ENCODE measurements at regions not wholly inside any gene's neighbourhood (a gene's known extent, or its start where the extent isn't known, plus 50 kb on each side); places are given as distances from the start of the nearest gene placed in this dataset.

GRCh38 chr3:168859143-168859542, 763.4 kb upstream of the GOLIM4 start (continued):
- TF ChIP-seq NFAT5 (CRISPR knock-in tag; IDR thresholded peaks at IDR 0.05) (no peak), ZNF234 (CRISPR knock-in tag; conservative IDR thresholded peaks at IDR 0.05) (no peak), DMTF1 (CRISPR knock-in tag; IDR thresholded peaks at IDR 0.05) (no peak), SAP130 (CRISPR knock-in tag; IDR thresholded peaks at IDR 0.05; ENCODE audit: low read depth) (peak; percentile 55), NFKBIZ (CRISPR knock-in tag; IDR thresholded peaks at IDR 0.05) (0 out of 2 replicates have a peak, but pooled peaks have one; percentile 69), ERF (CRISPR knock-in tag; IDR thresholded peaks at IDR 0.05) (0 out of 2 replicates have a peak, but pooled peaks have one; percentile 14), GTF2F1 (IDR thresholded peaks at IDR 0.05; ENCODE audit: low read length) (no peak), MZF1 (CRISPR knock-in tag; IDR thresholded peaks at IDR 0.05; ENCODE audit: borderline replicate concordance) (no peak), ATRX (CRISPR knock-in tag; IDR thresholded peaks at IDR 0.05; ENCODE audit: borderline replicate concordance) (no peak), SIX4 (CRISPR knock-in tag; IDR thresholded peaks at IDR 0.05) (peak; percentile 65; the same call in 1 of the 2 replicates), KLF12 (CRISPR knock-in tag; IDR thresholded peaks at IDR 0.05; ENCODE audit: borderline replicate concordance) (no peak), CSRNP1 (CRISPR knock-in tag; IDR thresholded peaks at IDR 0.05) (no peak), ZNF3 (CRISPR knock-in tag; IDR thresholded peaks at IDR 0.05) (no peak), RBFOX2 (IDR thresholded peaks at IDR 0.05; ENCODE audit: low read depth, low read length) (no peak), EP300 (IDR thresholded peaks at IDR 0.05; ENCODE audit: low read depth in 2 of 2, low read length in 2 of 2) (peak in 1 of 2 experiments; percentile 98; a peak in 2 of 4 replicates), EP300 (CRISPR knock-in tag; IDR thresholded peaks at IDR 0.05; ENCODE audit: borderline replicate concordance) (peak; percentile 60; the same call in 1 of the 2 replicates), ZBTB20 (CRISPR knock-in tag; IDR thresholded peaks at IDR 0.05; ENCODE audit: borderline replicate concordance, low read depth) (peak; percentile 75; the same call in 1 of the 2 replicates)
- TF ChIP-seq, protein P1, sequence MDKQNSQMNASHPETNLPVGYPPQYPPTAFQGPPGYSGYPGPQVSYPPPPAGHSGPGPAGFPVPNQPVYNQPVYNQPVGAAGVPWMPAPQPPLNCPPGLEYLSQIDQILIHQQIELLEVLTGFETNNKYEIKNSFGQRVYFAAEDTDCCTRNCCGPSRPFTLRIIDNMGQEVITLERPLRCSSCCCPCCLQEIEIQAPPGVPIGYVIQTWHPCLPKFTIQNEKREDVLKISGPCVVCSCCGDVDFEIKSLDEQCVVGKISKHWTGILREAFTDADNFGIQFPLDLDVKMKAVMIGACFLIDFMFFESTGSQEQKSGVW (CRISPR knock-in tag; IDR thresholded peaks at IDR 0.05; ENCODE audit: borderline replicate concordance): no peak
- TF ChIP-seq, protein P2, sequence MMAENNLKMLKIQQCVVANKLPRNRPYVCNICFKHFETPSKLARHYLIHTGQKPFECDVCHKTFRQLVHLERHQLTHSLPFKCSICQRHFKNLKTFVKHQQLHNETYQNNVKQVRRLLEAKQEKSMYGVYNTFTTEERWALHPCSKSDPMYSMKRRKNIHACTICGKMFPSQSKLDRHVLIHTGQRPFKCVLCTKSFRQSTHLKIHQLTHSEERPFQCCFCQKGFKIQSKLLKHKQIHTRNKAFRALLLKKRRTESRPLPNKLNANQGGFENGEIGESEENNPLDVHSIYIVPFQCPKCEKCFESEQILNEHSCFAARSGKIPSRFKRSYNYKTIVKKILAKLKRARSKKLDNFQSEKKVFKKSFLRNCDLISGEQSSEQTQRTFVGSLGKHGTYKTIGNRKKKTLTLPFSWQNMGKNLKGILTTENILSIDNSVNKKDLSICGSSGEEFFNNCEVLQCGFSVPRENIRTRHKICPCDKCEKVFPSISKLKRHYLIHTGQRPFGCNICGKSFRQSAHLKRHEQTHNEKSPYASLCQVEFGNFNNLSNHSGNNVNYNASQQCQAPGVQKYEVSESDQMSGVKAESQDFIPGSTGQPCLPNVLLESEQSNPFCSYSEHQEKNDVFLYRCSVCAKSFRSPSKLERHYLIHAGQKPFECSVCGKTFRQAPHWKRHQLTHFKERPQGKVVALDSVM (CRISPR knock-in tag; IDR thresholded peaks at IDR 0.05): no peak
